ENCODE measurements at regions not wholly inside any gene's neighbourhood (a gene's known extent, or its start where the extent isn't known, plus 50 kb on each side); places are given as distances from the start of the nearest gene placed in this dataset.

DNA sequence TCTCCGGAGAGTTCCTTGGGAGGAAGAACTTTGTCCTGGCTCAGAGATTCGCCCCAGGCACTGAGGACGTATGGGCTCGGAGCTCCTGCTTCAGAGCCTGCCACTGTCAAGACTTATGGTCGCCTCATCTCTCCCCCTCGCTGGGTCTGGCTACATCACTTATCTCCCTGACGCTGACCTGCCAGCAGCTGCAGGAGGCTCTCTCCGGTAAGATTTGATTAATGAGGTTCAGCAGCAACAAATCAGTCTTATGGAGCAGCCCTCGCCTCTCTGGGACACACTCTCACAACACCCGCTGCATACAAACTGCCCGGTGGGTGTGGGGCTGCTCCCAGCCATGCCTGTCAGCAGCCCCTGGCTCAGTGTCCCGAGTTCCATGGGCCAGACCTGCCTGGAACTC is 297.8 kb downstream of the RRAGC start:
- Histone ChIP-seq H3K9me3 (ENCODE audit: low read length) (no peaks in the 10 kb centered on the region), H3K79me2 (replicated peaks; ENCODE audit: insufficient read depth, low read length) (no peaks in the 10 kb centered on the region), H3K4me3 (ENCODE audit: low read length) (no peak overlapping the region), H3K9me2 (ENCODE audit: insufficient read depth, low read length) (no peaks in the 10 kb centered on the region), H3K9ac (ENCODE audit: low read length) (no peak overlapping the region), H3K27me3 (ENCODE audit: insufficient read depth, low read depth, low read length) (no peaks in the 10 kb centered on the region), H3K4me2 (ENCODE audit: low read length) (no peak overlapping the region), H2AFZ (ENCODE audit: low read depth, low read length) (no peak overlapping the region), H3K36me3 (ENCODE audit: insufficient read depth, low read length) (no peaks in the 10 kb centered on the region), H4K20me1 (ENCODE audit: insufficient read depth) (no peaks in the 10 kb centered on the region), H3F3A (ENCODE audit: insufficient read depth, low read length, poor library complexity, severe bottlenecking) (no peaks in the 10 kb centered on the region), H3K27ac (ENCODE audit: low read length) (no peak overlapping the region)
- TF ChIP-seq POLR2AphosphoS5 (IDR thresholded peaks at IDR 0.05) (no peak), RAD21 (conservative IDR thresholded peaks at IDR 0.05) (no peak)
- TF ChIP-seq, protein P1, sequence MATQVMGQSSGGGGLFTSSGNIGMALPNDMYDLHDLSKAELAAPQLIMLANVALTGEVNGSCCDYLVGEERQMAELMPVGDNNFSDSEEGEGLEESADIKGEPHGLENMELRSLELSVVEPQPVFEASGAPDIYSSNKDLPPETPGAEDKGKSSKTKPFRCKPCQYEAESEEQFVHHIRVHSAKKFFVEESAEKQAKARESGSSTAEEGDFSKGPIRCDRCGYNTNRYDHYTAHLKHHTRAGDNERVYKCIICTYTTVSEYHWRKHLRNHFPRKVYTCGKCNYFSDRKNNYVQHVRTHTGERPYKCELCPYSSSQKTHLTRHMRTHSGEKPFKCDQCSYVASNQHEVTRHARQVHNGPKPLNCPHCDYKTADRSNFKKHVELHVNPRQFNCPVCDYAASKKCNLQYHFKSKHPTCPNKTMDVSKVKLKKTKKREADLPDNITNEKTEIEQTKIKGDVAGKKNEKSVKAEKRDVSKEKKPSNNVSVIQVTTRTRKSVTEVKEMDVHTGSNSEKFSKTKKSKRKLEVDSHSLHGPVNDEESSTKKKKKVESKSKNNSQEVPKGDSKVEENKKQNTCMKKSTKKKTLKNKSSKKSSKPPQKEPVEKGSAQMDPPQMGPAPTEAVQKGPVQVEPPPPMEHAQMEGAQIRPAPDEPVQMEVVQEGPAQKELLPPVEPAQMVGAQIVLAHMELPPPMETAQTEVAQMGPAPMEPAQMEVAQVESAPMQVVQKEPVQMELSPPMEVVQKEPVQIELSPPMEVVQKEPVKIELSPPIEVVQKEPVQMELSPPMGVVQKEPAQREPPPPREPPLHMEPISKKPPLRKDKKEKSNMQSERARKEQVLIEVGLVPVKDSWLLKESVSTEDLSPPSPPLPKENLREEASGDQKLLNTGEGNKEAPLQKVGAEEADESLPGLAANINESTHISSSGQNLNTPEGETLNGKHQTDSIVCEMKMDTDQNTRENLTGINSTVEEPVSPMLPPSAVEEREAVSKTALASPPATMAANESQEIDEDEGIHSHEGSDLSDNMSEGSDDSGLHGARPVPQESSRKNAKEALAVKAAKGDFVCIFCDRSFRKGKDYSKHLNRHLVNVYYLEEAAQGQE (IDR thresholded peaks at IDR 0.05; ENCODE audit: borderline replicate concordance) = no peak

DNA sequence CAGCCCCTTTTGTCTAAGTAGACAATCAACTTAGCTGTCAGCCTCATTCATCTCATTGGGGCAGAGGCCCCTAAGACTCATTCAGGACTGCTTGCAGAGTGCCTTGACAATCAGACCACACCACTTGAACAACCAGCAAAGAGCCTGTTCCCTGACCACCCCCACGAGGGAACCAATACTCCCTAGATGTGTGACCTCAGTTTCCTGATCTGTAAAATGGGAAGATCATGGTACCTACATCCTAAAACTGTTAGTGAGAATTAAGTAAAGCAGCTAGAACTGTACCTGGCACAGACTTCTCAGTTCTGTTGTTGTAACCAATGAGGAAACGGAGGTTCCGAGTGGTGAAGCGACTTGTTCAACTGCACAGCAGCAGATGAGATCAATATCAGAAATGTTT is 298.5 kb downstream of the RRAGC start:
- Histone ChIP-seq H3K27ac (ENCODE audit: low read length) (no peak overlapping the region), H4K20me1 (ENCODE audit: insufficient read depth) (no peaks in the 10 kb centered on the region), H3K4me3 (ENCODE audit: low read length) (no peak overlapping the region), H3F3A (ENCODE audit: insufficient read depth, low read length, poor library complexity, severe bottlenecking) (no peaks in the 10 kb centered on the region), H2AFZ (ENCODE audit: low read depth, low read length) (no peak overlapping the region), H3K27me3 (ENCODE audit: insufficient read depth, low read depth, low read length) (no peaks in the 10 kb centered on the region), H3K36me3 (ENCODE audit: insufficient read depth, low read length) (no peaks in the 10 kb centered on the region), H3K79me2 (replicated peaks; ENCODE audit: insufficient read depth, low read length) (no peaks in the 10 kb centered on the region), H3K9me2 (ENCODE audit: insufficient read depth, low read length) (no peaks in the 10 kb centered on the region), H3K4me2 (ENCODE audit: low read length) (no peak overlapping the region), H3K9me3 (ENCODE audit: low read length) (no peaks in the 10 kb centered on the region), H3K9ac (ENCODE audit: low read length) (no peak overlapping the region)
- TF ChIP-seq SMC3 (conservative IDR thresholded peaks at IDR 0.05; ENCODE audit: poor library complexity) = no peak
- TF ChIP-seq EP300 (conservative IDR thresholded peaks at IDR 0.05; ENCODE audit: poor library complexity, severe bottlenecking) = no peak
- TF ChIP-seq TAF1 (IDR thresholded peaks at IDR 0.05; ENCODE audit: low read depth) = no peak
- TF ChIP-seq, protein P1 (IDR thresholded peaks at IDR 0.05; ENCODE audit: borderline replicate concordance) = no peak
- no peak for TF ChIP-seq POLR2AphosphoS5 (IDR thresholded peaks at IDR 0.05)
- TF ChIP-seq MXI1 (conservative IDR thresholded peaks at IDR 0.05; ENCODE audit: poor library complexity, severe bottlenecking) = no peak
- TF ChIP-seq, protein P2, sequence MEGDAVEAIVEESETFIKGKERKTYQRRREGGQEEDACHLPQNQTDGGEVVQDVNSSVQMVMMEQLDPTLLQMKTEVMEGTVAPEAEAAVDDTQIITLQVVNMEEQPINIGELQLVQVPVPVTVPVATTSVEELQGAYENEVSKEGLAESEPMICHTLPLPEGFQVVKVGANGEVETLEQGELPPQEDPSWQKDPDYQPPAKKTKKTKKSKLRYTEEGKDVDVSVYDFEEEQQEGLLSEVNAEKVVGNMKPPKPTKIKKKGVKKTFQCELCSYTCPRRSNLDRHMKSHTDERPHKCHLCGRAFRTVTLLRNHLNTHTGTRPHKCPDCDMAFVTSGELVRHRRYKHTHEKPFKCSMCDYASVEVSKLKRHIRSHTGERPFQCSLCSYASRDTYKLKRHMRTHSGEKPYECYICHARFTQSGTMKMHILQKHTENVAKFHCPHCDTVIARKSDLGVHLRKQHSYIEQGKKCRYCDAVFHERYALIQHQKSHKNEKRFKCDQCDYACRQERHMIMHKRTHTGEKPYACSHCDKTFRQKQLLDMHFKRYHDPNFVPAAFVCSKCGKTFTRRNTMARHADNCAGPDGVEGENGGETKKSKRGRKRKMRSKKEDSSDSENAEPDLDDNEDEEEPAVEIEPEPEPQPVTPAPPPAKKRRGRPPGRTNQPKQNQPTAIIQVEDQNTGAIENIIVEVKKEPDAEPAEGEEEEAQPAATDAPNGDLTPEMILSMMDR (IDR thresholded peaks at IDR 0.05; ENCODE audit: poor library complexity, severe bottlenecking) = no peak

Measured in neural cell (in vitro differentiated cells).